MG63 (cell line): ENCODE measurements at regions not wholly inside any gene's neighbourhood (a gene's known extent, or its start where the extent isn't known, plus 50 kb on each side); places are given as distances from the start of the nearest gene placed in this dataset.
"Not testable (repeated sequence)": the region's sequence is repeated elsewhere in the genome, so short reads cannot be mapped to it uniquely, and the experiment has no call there.

Source experiments
- DNase-seq: peaks from one replicate; pipeline ENCODE4 v3.0.0-alpha.2; 2020
- H3K27me3 ChIP-seq: fragments of 250-450 bp; sonication (Bioruptor Pico); 2 replicates; pipeline ENCODE4 v1.5.1; 2020; ENCODE audit warnings: mild to moderate bottlenecking, moderate library complexity
- H3K36me3 ChIP-seq: fragments of 250-450 bp; sonication (Bioruptor Pico); 2 replicates; pipeline ENCODE4 v1.5.1; 2020; ENCODE audit warnings: mild to moderate bottlenecking, moderate library complexity
- H3K4me3 ChIP-seq: fragments of 250-450 bp; sonication (Bioruptor Pico); 2 replicates; pipeline ENCODE4 v1.5.1; 2020; ENCODE audit warnings: mild to moderate bottlenecking, moderate library complexity
- H3K9me3 ChIP-seq: fragments of 250-450 bp; sonication (Bioruptor Pico); 2 replicates; pipeline ENCODE4 v1.5.1; 2020; ENCODE audit warnings: mild to moderate bottlenecking, moderate library complexity

- Histone ChIP-seq H3K4me3 (no peak overlapping the region), H3K9me3 (no peaks in the 10 kb centered on the region; the same call in 1 of the 2 replicates), H3K27me3 (no peaks in the 10 kb centered on the region), H3K36me3 (no peaks in the 10 kb centered on the region)
- no peak for DNase-seq
These were observed 147.4 kb upstream of the ZC3H12C start for GRCh38 chr11:109945626-109946321.

- Histone ChIP-seq H3K36me3 (no peaks in the 10 kb centered on the region), H3K4me3 (peak overlapping the region; percentile 7; the same call in 1 of the 2 replicates), H3K27me3 (no peaks in the 10 kb centered on the region), H3K9me3 (no peaks in the 10 kb centered on the region; the same call in 1 of the 2 replicates)
- peak; percentile 72 for DNase-seq
These were observed 146.8 kb upstream of the ZC3H12C start for GRCh38 chr11:109946322-109946846.

GRCh38 chr11:109954534-109954933, 138.7 kb upstream of the ZC3H12C start:
- no peaks in the 10 kb centered on the region for H3K27me3 ChIP-seq
- no peak overlapping the region for H3K4me3 ChIP-seq
- DNase-seq, result no peak
- no peaks in the 10 kb centered on the region for H3K36me3 ChIP-seq
- no peaks in the 10 kb centered on the region for H3K9me3 ChIP-seq

GRCh38 chr11:109956124-109956793, 136.9 kb upstream of the ZC3H12C start:
- no peak for DNase-seq
- H3K36me3 ChIP-seq, result no peaks in the 10 kb centered on the region
- H3K9me3 ChIP-seq, result no peaks in the 10 kb centered on the region
- H3K27me3 ChIP-seq, result no peaks in the 10 kb centered on the region
- H3K4me3 ChIP-seq, result no peak overlapping the region

- DNase-seq, result no peak
- no peak overlapping the region for H3K4me3 ChIP-seq
- no peaks in the 10 kb centered on the region for H3K36me3 ChIP-seq
- no peaks in the 10 kb centered on the region for H3K27me3 ChIP-seq
- H3K9me3 ChIP-seq, result no peaks in the 10 kb centered on the region
These were observed 136.2 kb upstream of the ZC3H12C start for GRCh38 chr11:109957000-109957399.

- Histone ChIP-seq H3K27me3 (no peaks in the 10 kb centered on the region), H3K36me3 (no peaks in the 10 kb centered on the region), H3K4me3 (no peak overlapping the region), H3K9me3 (no peaks in the 10 kb centered on the region)
- no peak for DNase-seq
These were observed 135.6 kb upstream of the ZC3H12C start for GRCh38 chr11:109957601-109958000.

- H3K27me3 ChIP-seq, result no peaks in the 10 kb centered on the region
- no peaks in the 10 kb centered on the region for H3K9me3 ChIP-seq
- no peak overlapping the region for H3K4me3 ChIP-seq
- no peak for DNase-seq
- no peaks in the 10 kb centered on the region for H3K36me3 ChIP-seq
These were observed 134.9 kb upstream of the ZC3H12C start for GRCh38 chr11:109958131-109958820.

- no peak for DNase-seq
- H3K4me3 ChIP-seq, result no peak overlapping the region
- no peaks in the 10 kb centered on the region for H3K9me3 ChIP-seq
- H3K36me3 ChIP-seq, result no peaks in the 10 kb centered on the region
- H3K27me3 ChIP-seq, result no peaks in the 10 kb centered on the region
These were observed 134.4 kb upstream of the ZC3H12C start for GRCh38 chr11:109958821-109959166.

GRCh38 chr11:109960831-109961230, 132.4 kb upstream of the ZC3H12C start:
- DNase-seq, result peak; percentile 49
- Histone ChIP-seq H3K27me3 (no peaks in the 10 kb centered on the region), H3K36me3 (no peaks in the 10 kb centered on the region), H3K9me3 (no peaks in the 10 kb centered on the region), H3K4me3 (no peak overlapping the region)

GRCh38 chr11:109961261-109961660, 131.9 kb upstream of the ZC3H12C start:
- no peak overlapping the region for H3K4me3 ChIP-seq

GRCh38 chr11:109963101-109963500, 130.1 kb upstream of the ZC3H12C start:
- Histone ChIP-seq H3K36me3 (no peaks in the 10 kb centered on the region), H3K9me3 (no peaks in the 10 kb centered on the region), H3K27me3 (no peaks in the 10 kb centered on the region), H3K4me3 (no peak overlapping the region)
- no peak for DNase-seq

More at GRCh38 chr11:109961261-109961660, 131.9 kb upstream of the ZC3H12C start:
- H3K27me3 ChIP-seq, result no peaks in the 10 kb centered on the region
- H3K9me3 ChIP-seq, result no peaks in the 10 kb centered on the region
- no peak for DNase-seq
- H3K36me3 ChIP-seq, result no peaks in the 10 kb centered on the region

- Histone ChIP-seq H3K9me3 (no peaks in the 10 kb centered on the region), H3K36me3 (no peaks in the 10 kb centered on the region), H3K4me3 (no peak overlapping the region), H3K27me3 (no peaks in the 10 kb centered on the region)
- no peak for DNase-seq
These were observed 128.7 kb upstream of the ZC3H12C start for GRCh38 chr11:109964487-109964886.

GRCh38 chr11:109965445-109965844, 127.7 kb upstream of the ZC3H12C start:
- H3K4me3 ChIP-seq, H3K9me3 ChIP-seq, DNase-seq, H3K27me3 ChIP-seq, H3K36me3 ChIP-seq: not testable (repeated sequence)

- not testable (repeated sequence) for H3K27me3 ChIP-seq, DNase-seq, H3K9me3 ChIP-seq, H3K4me3 ChIP-seq, H3K36me3 ChIP-seq
These were observed 127.3 kb upstream of the ZC3H12C start for GRCh38 chr11:109965926-109966325.

GRCh38 chr11:109967136-109967535, 126.1 kb upstream of the ZC3H12C start:
- H3K36me3 ChIP-seq, H3K27me3 ChIP-seq, DNase-seq, H3K4me3 ChIP-seq, H3K9me3 ChIP-seq: not testable (repeated sequence)

GRCh38 chr11:109968299-109968698, 124.9 kb upstream of the ZC3H12C start:
- H3K4me3 ChIP-seq, result no peak overlapping the region
- H3K27me3 ChIP-seq, result no peaks in the 10 kb centered on the region
- no peaks in the 10 kb centered on the region for H3K36me3 ChIP-seq
- no peak for DNase-seq
- no peaks in the 10 kb centered on the region for H3K9me3 ChIP-seq

GRCh38 chr11:109968781-109969180, 124.4 kb upstream of the ZC3H12C start:
- Histone ChIP-seq H3K36me3 (no peaks in the 10 kb centered on the region), H3K9me3 (no peaks in the 10 kb centered on the region), H3K4me3 (no peak overlapping the region), H3K27me3 (no peaks in the 10 kb centered on the region)
- DNase-seq, result no peak
